Fibroblast of mammary gland (primary cell): ENCODE measurements at regions not wholly inside any gene's neighbourhood (a gene's known extent, or its start where the extent isn't known, plus 50 kb on each side); places are given as distances from the start of the nearest gene placed in this dataset.

Experiments
- DNase-seq: peaks from one replicate; pipeline ENCODE4 v3.0.0-alpha.2; 2010; ENCODE audit warnings: low read depth
- H3K4me3 ChIP-seq: 2 replicates; pipeline ENCODE4 v1.5.1; 2011; ENCODE audit warnings: low read depth, mild to moderate bottlenecking, low read length, moderate library complexity; ENCODE audit not compliant: control insufficient read depth
- TF ChIP-seq, protein P1 (sequence below): conservative IDR thresholded peaks from 2 replicates; pipeline ENCODE4 v1.5.1; 2011; ENCODE audit warnings: low read depth, low read length, inconsistent platforms; ENCODE audit not compliant: control insufficient read depth, insufficient read depth

DNA sequence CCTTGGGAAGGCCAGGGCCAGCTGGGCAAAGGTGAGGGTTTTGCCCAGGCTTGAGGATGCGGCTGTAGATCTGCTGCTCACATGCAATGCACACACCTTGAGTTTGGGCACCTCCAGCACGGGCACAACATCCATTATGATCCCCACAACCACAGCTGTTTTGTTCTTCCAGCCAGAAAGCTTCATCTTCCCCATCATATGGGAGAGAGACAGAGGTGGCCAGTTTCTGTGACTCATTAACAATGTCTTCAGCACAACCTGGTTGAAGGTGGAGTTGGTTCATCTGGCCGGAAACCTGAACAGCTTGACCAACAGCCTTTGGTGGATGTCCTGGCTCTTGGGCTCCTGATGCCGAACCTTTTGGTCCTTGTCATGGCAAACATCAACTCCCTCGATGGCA is 163.7 kb upstream of the CCND2 start:
- TF ChIP-seq, protein P1, sequence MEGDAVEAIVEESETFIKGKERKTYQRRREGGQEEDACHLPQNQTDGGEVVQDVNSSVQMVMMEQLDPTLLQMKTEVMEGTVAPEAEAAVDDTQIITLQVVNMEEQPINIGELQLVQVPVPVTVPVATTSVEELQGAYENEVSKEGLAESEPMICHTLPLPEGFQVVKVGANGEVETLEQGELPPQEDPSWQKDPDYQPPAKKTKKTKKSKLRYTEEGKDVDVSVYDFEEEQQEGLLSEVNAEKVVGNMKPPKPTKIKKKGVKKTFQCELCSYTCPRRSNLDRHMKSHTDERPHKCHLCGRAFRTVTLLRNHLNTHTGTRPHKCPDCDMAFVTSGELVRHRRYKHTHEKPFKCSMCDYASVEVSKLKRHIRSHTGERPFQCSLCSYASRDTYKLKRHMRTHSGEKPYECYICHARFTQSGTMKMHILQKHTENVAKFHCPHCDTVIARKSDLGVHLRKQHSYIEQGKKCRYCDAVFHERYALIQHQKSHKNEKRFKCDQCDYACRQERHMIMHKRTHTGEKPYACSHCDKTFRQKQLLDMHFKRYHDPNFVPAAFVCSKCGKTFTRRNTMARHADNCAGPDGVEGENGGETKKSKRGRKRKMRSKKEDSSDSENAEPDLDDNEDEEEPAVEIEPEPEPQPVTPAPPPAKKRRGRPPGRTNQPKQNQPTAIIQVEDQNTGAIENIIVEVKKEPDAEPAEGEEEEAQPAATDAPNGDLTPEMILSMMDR, result no peak
- no peak overlapping the region for H3K4me3 ChIP-seq
- no peak for DNase-seq

DNA sequence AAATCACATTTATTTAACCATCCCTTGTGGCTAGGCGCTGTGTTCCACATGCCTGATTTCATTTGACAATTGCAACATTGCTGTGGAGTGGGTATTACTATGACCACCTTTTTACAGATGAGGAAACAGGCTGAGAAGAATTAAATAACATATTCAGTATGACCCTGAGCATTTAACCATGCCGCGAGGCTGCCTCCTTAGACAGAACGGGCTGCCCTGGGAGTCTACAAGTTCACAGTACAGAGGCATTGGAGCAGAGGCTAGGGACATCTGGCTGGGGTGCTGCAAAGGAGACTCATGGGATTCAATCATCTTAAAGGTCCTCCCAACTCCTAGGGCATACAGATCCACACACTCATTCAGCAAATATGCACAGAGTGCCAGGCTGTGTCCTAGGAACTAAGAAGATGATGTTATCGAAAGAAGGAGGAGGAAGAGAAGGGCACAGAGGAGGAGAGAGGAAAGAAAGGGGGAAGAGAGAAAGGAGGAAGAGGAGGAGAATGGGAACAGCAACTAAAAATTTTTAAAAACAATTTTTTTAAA is 164.7 kb upstream of the CCND2 start:
- TF ChIP-seq, protein P1, result no peak
- peak; percentile 12 for DNase-seq
- no peak overlapping the region for H3K4me3 ChIP-seq

DNA sequence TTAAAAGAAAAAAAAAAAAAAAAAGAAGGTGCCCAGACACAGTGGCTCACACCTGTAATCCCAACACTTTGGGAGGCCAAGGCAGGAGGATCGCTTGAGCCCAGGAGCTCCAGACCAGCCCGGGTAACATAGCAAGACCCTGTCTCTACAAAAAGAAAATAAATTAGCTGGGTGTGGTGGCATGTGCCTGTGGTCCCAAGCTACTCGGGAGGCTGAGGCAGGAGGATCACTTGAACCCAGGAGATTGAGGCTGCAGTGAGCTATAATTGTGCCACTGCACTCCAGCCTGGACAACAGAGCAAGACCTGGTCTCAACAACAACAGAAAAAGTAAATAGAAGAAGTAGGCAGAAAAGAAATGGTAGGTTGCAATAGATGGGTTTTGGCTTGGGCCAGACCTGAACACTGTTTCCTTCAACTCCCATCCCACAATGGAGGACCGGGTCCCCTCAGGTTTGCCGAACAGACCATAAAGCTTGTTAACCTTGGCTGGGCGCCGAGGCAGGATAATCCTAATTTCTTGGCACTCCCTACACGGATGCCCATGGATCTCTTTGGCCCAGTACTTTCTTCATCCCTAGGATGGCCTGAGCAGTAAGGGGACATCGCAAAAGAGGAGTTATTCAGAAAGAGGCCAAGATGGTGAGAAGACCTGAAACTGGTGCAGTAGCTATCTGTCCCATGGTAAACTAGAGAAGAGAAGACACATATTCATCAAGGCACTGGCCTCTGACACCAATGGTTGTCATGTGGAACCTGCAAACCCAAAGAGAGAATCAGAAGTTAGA is 165.5 kb upstream of the CCND2 start:
- TF ChIP-seq, protein P1, result no peak
- H3K4me3 ChIP-seq, result no peak overlapping the region
- no peak for DNase-seq

DNA sequence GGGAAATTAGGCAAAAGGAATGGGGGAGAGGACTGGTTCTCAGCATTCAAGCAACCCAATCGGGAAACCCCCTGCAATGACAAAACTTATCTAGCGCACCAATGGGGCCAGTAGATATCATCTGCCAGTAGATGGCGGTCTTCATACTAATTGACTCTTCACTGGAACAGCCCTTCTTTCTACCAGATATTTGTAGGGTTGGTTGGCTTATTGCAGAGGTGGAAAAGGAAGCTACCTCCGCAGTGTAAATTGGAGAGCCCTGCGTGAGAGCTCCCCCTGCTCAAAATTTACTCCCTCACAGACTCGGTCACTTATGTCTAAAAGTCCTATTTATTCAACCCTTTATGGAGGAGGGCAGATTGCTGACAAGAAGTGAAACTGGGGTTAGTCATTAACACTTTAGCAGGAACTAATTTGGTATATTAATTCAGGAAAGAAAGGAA is 166.1 kb upstream of the CCND2 start:
- no peak overlapping the region for H3K4me3 ChIP-seq
- TF ChIP-seq, protein P1, result peak; percentile 75
- DNase-seq, result peak; percentile 67

DNA sequence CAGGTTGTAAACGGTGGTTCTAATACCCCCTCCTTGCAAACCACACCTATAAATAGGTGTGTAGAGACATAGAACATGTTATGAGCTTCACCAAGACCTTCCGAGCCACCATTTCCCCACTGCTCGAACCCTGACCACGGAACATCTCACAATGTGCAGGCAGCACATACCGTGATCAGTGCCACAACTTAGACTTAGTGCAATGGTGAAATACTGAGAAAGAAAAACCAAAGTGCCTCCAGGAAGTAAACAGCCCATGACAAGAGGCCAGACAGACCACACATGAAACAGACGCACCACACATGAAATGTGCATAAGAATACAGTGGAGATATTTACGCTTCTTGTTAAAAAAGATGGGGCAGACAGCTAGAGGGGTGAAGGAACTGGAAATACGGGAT is 166.9 kb upstream of the CCND2 start:
- TF ChIP-seq, protein P1, result no peak
- DNase-seq, result no peak
- no peak overlapping the region for H3K4me3 ChIP-seq

DNA sequence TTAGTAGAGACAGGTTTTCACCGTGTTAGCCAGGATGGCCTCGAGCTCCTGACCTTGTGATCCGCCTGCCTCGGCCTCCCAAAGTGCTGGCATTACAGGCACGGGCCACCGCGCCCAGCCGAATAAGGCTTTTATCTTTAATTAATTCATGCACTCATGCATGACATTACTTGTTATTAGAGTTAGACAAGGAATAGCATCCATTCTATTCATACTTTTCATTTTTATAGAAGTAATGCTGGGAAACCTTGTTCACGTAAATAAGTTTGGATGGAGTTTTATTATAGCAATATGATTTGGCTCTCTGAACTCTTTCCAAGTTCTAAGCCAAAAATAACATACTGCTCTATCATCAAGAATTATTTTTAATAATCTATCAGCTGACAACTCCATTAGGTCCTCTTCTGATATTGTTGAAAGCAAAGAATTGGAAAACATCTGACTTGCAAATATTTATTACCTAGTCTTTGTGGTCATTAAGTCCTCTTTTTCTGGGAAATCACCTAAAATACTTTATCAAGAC is 168.8 kb upstream of the CCND2 start:
- no peak overlapping the region for H3K4me3 ChIP-seq
- TF ChIP-seq, protein P1, result no peak
- no peak for DNase-seq
